NCI-H2196 (cell line): ENCODE measurements at regions not wholly inside any gene's neighbourhood (a gene's known extent, or its start where the extent isn't known, plus 50 kb on each side); places are given as distances from the start of the nearest gene placed in this dataset.

Experiments
- DNase-seq: peaks from one replicate; lab custom pipeline; 2025; ENCODE audit not compliant: unreplicated experiment; lab: John Stamatoyannopoulos, UW

DNA sequence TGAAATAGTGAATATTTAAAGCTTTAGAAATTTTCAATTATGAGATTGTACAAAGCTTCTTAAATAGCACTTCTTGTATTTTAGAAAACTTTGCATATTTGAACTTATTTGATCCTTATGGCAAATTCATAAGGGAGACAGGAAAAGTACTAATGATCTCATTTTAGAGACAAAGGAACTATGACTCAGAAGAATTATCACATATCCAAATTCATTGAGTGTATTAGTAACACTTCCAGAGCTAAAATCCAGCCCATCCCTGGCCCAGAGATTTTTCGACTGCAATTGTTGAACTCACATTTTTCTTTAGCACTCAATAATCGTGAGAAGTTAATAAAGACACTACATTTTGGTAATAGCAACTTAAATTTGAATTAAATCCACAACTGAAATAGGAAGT lies 704.3 kb downstream of the EPM2A start:
- no peak for DNase-seq

DNA sequence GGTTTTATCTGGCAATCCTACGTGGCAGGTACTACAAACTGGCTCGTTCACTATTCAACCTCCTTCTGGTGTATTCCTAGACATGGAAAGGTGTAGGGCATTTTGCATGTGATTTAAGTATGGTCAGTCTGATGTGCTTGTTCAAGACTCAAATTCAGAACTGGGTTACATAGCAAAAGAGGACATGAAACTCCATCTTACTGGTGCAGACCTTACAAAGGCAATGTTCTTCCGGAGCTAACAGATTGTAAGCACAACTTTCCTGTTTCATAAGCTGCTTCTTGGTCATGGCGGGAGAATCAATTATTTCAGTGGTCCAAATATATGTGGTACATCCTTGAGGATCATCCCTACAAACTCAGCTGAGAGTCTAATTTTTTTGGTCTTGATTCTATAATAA lies 703.4 kb downstream of the EPM2A start:
- DNase-seq, result no peak

- DNase-seq, result no peak
These were observed 702.7 kb downstream of the EPM2A start for GRCh38 chr6:145032562-145033145.

DNA sequence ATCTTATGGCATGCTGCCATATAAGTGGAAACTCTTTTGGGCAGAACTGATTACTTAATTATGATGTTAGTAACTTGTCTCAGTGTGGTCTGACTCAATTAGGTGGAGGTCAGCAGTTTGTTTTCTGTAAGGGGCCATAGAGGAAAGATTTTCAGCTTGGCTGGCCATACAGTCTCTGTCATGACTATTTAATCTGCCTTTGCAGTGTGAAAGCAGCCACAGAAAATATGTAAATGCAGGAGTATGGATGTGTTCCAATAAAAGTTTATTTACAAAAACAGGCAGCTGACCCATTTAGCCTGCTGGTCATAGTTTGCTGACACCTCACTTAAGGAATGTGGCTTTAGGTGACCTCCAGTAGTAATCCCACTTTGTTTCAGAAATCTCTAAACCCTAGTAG lies 700.7 kb downstream of the EPM2A start:
- no peak for DNase-seq

DNA sequence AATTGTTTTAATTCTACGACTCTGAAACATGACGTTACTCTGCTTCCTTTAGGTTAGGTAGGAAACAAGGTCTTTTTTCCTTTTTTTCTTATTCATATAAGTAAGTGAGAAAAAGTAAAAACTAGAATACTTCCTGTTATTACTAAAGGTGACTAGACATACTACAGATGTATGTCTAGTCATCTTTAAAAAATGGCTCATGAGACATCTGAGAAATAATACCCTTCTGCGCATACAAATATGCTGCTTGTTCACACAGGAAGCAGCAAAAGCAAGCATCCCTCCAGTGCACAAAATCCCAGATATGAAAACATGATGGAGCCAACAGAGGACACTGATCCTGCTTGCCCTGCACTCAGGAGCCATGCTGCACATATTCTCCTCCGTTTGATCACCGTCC lies 699.1 kb downstream of the EPM2A start:
- DNase-seq, result no peak

DNA sequence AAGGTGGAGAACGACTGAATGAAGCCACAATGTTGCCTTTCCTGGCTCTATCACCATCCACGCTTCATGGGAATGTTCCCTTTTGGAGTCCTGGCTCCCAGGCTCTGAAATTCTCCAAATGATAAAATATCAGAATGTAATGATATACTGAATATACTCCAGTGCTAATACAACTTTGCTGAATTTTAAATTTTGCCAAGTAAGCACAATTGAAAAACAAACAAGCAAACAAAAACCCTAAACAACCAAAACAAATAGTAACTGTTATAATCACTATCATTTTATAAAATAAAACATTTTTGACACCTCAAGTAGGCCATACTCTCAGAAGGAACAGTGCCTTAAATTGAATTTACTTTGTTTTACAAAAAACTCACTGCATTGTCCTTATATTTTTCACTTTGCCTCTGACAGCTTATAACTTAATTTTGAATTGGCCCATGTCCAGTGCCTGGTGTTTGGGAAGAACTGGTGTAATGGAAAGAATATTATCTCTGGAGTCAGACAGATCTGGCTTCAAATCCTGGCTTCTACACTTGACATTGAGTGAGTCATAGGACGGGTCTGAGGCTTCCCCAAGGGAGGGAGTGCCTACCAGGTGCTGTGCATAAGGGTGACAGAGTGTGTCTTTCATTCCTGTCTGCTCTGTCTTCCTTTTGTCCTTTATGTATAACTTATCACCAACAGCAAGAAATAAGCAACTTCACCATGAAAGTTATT lies 698.3 kb downstream of the EPM2A start:
- peak; percentile 18 for DNase-seq

- no peak for DNase-seq
These were observed 692.8 kb downstream of the EPM2A start for GRCh38 chr6:145042559-145042958.

DNA sequence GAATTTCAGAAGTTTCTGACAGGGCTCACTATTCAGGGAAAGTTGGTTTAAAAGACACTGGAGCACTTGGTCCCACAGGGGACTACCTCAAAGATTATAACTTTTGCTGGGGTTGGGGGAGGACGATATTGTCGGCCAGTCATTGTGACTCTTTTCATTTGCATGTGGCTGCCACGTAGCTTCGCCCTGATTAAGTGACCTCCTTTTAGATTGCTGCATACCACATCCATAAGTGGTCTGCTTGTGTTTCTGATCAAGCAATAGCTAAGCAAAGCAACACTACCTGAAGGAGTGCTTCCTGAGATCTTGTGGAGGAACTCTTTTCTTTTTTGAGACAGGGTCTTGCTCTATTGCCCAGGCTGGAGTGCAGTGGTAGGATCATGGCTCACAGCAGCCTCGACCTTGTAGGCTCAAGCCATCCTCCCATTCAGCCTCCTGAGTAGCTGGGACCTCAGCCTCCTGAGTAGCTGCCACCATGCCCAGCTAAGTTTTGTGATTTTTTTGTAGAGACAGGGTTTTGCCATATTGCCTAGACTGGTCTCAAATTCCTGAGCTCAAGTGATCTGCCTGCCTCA lies 691.3 kb downstream of the EPM2A start:
- DNase-seq, result no peak

GRCh38 chr6:145044641-145045246 lies 690.6 kb downstream of the EPM2A start:
- no peak for DNase-seq

DNA sequence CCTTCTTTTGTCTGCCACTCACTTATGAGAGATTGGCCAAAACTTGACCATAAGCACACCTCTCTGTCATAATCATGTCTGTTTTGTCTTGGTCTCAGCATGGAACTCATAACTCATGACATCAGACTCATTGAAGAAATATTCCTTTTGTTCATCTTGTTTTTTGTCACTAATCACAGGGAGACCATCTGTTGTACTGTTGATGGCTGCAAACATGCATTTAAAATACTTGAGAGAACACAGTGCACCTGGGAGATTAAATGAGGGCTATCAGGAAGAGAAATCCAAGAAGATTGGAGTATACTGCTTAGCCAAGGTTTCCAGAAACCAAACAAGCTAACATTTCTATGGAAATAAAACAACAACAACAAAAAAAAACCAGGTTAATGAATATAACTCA lies 689.7 kb downstream of the EPM2A start:
- DNase-seq, result no peak

DNA sequence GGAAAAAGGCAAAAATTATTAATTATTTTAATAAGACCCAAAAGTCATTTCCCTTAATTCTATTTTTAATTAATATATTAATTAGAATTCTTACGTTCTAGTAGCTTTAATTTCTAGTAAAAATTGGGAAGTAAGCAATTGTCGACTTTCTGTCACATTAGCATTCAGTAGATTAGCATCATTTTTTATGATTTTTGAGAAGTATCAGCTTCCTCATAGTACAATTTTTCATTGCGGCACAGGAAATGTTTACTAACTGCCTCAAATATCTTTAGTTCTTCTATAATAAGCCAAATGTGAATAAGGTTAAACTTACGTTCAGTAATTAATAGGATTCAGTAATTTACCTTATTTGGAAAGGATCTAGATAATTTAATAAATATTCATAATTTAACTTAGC lies 687.4 kb downstream of the EPM2A start:
- no peak for DNase-seq

DNA sequence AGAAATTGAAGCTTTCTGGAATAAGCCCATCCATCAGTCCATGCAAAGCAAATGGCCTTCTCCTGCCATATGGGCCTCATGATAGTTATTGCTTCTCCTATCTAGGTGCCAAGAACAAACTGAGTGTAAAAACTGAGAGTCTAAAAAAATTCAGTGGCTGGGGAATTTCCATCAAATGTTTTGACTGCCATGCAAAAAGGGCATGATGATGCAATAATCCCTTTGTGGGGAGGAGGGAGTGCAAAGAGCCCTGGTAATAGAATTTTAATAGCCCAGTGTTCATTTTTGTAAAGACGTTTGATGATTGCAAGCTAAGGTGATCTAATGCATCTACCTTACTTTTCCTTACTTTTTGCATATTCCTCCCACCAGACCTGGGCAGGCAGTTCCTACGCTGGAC lies 683.7 kb downstream of the EPM2A start:
- DNase-seq, result no peak

DNA sequence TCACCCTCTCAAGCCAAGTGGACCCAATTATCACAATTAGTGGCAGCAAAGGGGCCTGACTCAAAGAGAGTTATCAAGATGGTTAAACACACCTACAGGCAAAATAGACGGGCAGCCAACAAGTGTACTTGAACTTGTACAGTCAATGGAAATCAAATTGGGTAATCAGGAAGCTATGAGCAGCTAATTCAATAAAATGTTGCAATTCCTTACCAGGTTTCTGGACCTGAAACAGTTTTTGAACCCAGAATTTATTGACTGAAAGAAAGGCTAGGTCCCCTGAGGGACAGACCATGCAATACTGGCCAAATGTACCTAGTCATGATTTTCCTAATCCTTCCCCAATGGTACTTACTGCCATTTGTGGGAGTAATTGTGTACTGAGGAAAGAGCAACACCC lies 679.8 kb downstream of the EPM2A start:
- DNase-seq, result no peak

- DNase-seq, result no peak
These were observed 674.6 kb downstream of the EPM2A start for GRCh38 chr6:145060714-145061113.

- DNase-seq, result no peak
These were observed 672.2 kb downstream of the EPM2A start for GRCh38 chr6:145063091-145063490.

DNA sequence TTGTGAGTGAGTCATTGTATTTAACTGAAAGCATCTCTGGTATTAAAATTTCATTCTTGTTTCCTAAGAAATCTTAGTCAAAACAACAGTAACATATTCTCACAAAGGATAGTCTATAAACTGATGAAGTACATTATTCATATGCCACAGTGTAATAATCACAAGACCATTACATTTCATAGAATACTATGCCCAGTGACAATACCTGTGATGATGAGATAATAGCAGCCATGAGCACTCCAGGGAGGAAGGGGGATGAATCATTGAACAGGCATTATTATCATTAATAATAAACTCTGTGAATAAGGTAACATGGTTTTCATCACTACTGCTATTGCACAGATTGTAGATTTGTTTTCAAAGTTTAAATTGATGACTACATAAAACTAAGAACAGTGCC lies 667.9 kb downstream of the EPM2A start:
- no peak for DNase-seq

DNA sequence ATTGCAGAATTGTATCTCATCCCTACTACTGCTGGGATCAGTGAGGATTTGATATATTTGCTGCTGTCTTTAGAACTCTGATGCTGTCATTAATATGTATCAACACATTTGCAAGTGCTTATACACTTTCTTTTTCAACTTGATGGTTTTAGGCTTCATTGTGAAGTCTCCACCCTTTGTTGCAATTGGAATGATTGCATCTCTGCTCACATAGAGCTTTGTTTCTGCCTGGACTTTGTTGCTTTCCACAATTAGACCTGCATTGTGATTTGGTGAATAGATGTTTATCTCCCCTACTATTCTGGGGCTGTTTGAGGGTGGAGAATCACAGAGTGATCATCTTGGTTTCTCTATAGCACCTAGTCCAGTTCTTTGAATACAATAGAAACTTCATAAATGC lies 666.7 kb downstream of the EPM2A start:
- DNase-seq, result no peak

DNA sequence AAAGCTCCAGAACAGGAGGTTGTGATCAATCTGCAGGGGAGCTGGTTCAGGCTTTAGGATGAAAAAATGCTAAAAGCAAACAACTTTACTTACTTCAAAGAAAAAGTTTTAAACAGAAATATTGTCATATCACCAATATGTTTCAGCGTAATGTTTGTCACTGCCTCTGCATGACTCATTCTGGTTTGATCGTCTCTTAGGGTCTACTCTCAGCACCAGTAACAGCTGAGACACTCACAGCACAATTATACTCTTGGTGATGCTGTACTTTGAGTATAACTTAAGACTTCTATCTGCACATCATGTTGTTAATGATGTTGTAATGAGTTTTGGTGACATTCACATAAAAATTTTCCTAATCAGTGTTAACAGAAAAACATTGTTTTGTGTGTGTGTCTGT lies 665.4 kb downstream of the EPM2A start:
- DNase-seq, result no peak

DNA sequence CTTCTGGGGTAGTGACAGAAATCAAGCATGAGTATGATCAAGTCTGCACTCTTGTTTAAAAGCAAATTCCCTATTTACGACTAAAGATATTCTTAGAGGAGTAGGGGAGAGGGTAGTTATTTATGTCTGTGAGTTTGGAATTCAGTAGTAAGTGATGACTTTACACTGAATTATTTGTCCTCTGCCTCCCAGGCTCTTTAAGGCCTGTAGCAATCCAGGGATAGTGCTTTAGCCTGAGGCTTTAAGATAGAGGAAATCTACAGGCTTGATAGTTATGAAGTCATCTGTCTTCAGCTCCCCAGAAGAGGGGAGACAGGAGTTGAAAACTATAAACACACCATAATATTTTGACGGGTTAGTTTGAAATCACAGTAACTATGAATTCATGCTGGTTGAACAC lies 664.5 kb downstream of the EPM2A start:
- DNase-seq, result no peak

GRCh38 chr6:145071836-145072235 lies 663.5 kb downstream of the EPM2A start:
- no peak for DNase-seq

DNA sequence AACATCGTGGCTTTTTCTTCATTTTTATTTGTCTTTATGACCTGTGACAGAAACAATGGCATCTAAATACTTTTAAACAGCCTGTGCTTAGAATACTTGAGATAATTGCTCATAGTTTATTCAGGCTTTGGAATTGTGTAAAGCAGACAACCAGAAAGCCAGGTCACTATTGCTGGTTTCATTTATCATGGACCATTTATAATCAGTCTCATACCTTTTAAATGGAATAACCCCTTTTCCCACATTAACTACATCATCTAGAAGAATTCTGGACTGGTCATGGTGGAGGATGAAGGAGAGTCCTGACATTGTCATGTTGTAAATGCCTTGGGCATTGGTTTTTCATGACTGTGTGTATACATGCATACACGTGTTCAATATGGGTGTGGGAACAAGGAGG lies 661.5 kb downstream of the EPM2A start:
- no peak for DNase-seq

- DNase-seq, result no peak
These were observed 660.5 kb downstream of the EPM2A start for GRCh38 chr6:145074805-145075204.
